IMR-90 (cell line): ENCODE measurements at regions not wholly inside any gene's neighbourhood (a gene's known extent, or its start where the extent isn't known, plus 50 kb on each side); places are given as distances from the start of the nearest gene placed in this dataset.

Source experiments
- ATAC-seq: fragments of 200-7000 bp; cut with Tn5 transposase; 2 replicates; pipeline ENCODE4 v1.9.1; 2020; ENCODE audit warnings: low read depth, mild to moderate bottlenecking, moderate library complexity
- BruUV-seq: library from RNA; stranded (reverse); fragments of 400-500 nt; replicated peaks from 2 replicates; lab custom pipeline; 2021; lab: Mats Ljungman, UMichigan
- CTCF ChIA-PET: fragments of 300-600 bp; formaldehyde crosslinking; extraction: SDS; loops from one replicate; lab custom pipeline; 2021; ENCODE audit warnings: antibody characterized with exemption; lab: Yijun Ruan, JAX
- POLR2A ChIA-PET: fragments of 300-600 bp; sonication (Branson Sonifier 250); formaldehyde crosslinking; loops from one replicate; lab custom pipeline; 2022; ENCODE audit warnings: antibody characterized with exemption; ENCODE audit not compliant: unreplicated experiment; lab: Charles Lee
- DNase-seq: peaks from one replicate; pipeline ENCODE4 v3.0.0; 2013
- H2AFZ ChIP-seq: replicated peaks from 2 replicates; pipeline ENCODE3; 2013; ENCODE audit warnings: low read length, mild to moderate bottlenecking; ENCODE audit not compliant: poor library complexity
- H2AK5ac ChIP-seq: 2 replicates; pipeline ENCODE4 v1.6.1; 2013; ENCODE audit warnings: low read depth, low read length, inconsistent platforms
- H2AK9ac ChIP-seq: replicated peaks from 2 replicates; pipeline ENCODE3; 2013; ENCODE audit warnings: mild to moderate bottlenecking, low read depth, low read length, moderate library complexity; ENCODE audit not compliant: poor library complexity
- H2BK120ac ChIP-seq: 2 replicates; pipeline ENCODE4 v1.6.1; 2013; ENCODE audit warnings: low read depth, low read length, inconsistent platforms
- H2BK15ac ChIP-seq: 3 replicates; pipeline ENCODE4 v1.6.1; 2013; ENCODE audit warnings: low read depth, low read length, inconsistent platforms
- H2BK20ac ChIP-seq: 2 replicates; pipeline ENCODE4 v1.6.1; 2013; ENCODE audit warnings: low read depth, mild to moderate bottlenecking, inconsistent platforms, low read length, moderate library complexity
- H2BK5ac ChIP-seq: 2 replicates; pipeline ENCODE4 v1.6.1; 2013; ENCODE audit warnings: mild to moderate bottlenecking, low read depth, low read length, inconsistent platforms; ENCODE audit not compliant: poor library complexity, severe bottlenecking
- H3K14ac ChIP-seq: replicated peaks from 2 replicates; pipeline ENCODE4 v1.6.1; 2013; ENCODE audit warnings: low read depth, low read length, inconsistent platforms
- H3K18ac ChIP-seq: 2 replicates; pipeline ENCODE4 v1.6.1; 2013; ENCODE audit warnings: low read depth, low read length, control low read depth
- H3K23ac ChIP-seq: 2 replicates; pipeline ENCODE4 v1.6.1; 2013; ENCODE audit warnings: low read depth, low read length, inconsistent platforms
- H3K27ac ChIP-seq: 2 replicates; pipeline ENCODE4 v1.5.1; 2013; ENCODE audit warnings: mild to moderate bottlenecking, control low read depth, low read length; ENCODE audit not compliant: insufficient read depth
- H3K27me3 ChIP-seq: 2 replicates; pipeline ENCODE4 v1.6.1; 2013; ENCODE audit warnings: low read length; ENCODE audit not compliant: control insufficient read depth, insufficient read depth
- H3K36me3 ChIP-seq: 2 replicates; pipeline ENCODE4 v1.6.1; 2013; ENCODE audit warnings: low read length, mixed read lengths; ENCODE audit not compliant: control insufficient read depth, insufficient read depth
- H3K4ac ChIP-seq: 2 replicates; pipeline ENCODE4 v1.6.1; 2013; ENCODE audit warnings: low read depth, low read length, inconsistent platforms
- H3K4me1 ChIP-seq: 2 replicates; pipeline ENCODE4 v1.6.1; 2013; ENCODE audit warnings: low read length, mixed read lengths; ENCODE audit not compliant: control insufficient read depth, insufficient read depth
- H3K4me2 ChIP-seq: 2 replicates; pipeline ENCODE4 v1.6.1; 2013; ENCODE audit warnings: low read depth, mild to moderate bottlenecking, control low read depth, low read length, moderate library complexity
- H3K4me3 ChIP-seq: 2 replicates; pipeline ENCODE4 v1.5.1; 2013; ENCODE audit warnings: low read depth, mild to moderate bottlenecking, control low read depth, low read length, moderate library complexity; ENCODE audit not compliant: insufficient read depth
- H3K56ac ChIP-seq: 2 replicates; pipeline ENCODE4 v1.6.1; 2013; ENCODE audit warnings: low read length, inconsistent platforms; ENCODE audit not compliant: insufficient read depth; ENCODE audit errors: extremely low read depth
- H3K79me1 ChIP-seq, 2 experiments: 2 replicates each; pipeline ENCODE4 v1.6.1; 2013; ENCODE audit warnings: low read length in 2 of 2, inconsistent platforms in 1 of 2, low read depth in 1 of 2
- H3K9ac ChIP-seq: 2 replicates; pipeline ENCODE4 v1.6.1; 2013; ENCODE audit warnings: low read depth, low read length, control low read depth
- H3K9me1 ChIP-seq: 2 replicates; pipeline ENCODE4 v1.6.1; 2013; ENCODE audit warnings: low read length, inconsistent platforms; ENCODE audit not compliant: insufficient read depth
- H3K9me3 ChIP-seq: 2 replicates; pipeline ENCODE4 v1.6.1; 2013; ENCODE audit warnings: low read length; ENCODE audit not compliant: control insufficient read depth, insufficient read depth
- H4K20me1 ChIP-seq: 2 replicates; pipeline ENCODE4 v1.6.1; 2013; ENCODE audit warnings: low read length, inconsistent platforms; ENCODE audit not compliant: insufficient read depth
- H4K5ac ChIP-seq: 2 replicates; pipeline ENCODE4 v1.6.1; 2013; ENCODE audit warnings: mild to moderate bottlenecking, low read depth, low read length, control low read depth
- H4K8ac ChIP-seq, 2 experiments: 2 replicates each; pipeline ENCODE4 v1.6.1; 2013; ENCODE audit warnings: low read depth in 2 of 2, low read length in 2 of 2, control low read depth in 1 of 2, inconsistent platforms in 1 of 2
- H4K91ac ChIP-seq: 2 replicates; pipeline ENCODE4 v1.6.1; 2013; ENCODE audit warnings: low read depth, low read length, inconsistent platforms; ENCODE audit not compliant: insufficient read depth
- MAFK ChIP-seq: IDR thresholded peaks from 2 replicates; pipeline ENCODE4 v1.6.1; 2012; ENCODE audit warnings: low read depth, low read length, improper control_type of control experiment
- whole genome bisulfite sequencing, 2 experiments: methylation state at CpG; one replicate each; pipeline versions ENCODE4 v1.1.5 to v1.1.7; 2013; ENCODE audit warnings: missing lambda C conversion rate in 2 of 2; ENCODE audit not compliant: insufficient read length in 1 of 2; ENCODE audit errors: extremely low coverage in 2 of 2; 5-methylcytosine and 5-hydroxymethylcytosine counted together
- dilution Hi-C: fragments of 300-500 bp; cut with HindIII; formaldehyde crosslinking; loops from one replicate; pipeline ENCODE4 v1.14.3; 2018; ENCODE audit warnings: low sequenced_read_pairs; ENCODE audit not compliant: unreplicated experiment
- in situ Hi-C: fragments of 300-500 bp; cut with MboI; formaldehyde crosslinking; loops from 3 replicates; pipeline ENCODE4 v1.14.3; 2019; ENCODE audit warnings: low sequenced_read_pairs, inconsistent platforms, mixed read lengths
- intact Hi-C: fragments of 100-400 bp; cut with micrococcal nuclease; formaldehyde crosslinking; loops from 2 replicates; pipeline ENCODE4 v1.10.0; 2022

DNA sequence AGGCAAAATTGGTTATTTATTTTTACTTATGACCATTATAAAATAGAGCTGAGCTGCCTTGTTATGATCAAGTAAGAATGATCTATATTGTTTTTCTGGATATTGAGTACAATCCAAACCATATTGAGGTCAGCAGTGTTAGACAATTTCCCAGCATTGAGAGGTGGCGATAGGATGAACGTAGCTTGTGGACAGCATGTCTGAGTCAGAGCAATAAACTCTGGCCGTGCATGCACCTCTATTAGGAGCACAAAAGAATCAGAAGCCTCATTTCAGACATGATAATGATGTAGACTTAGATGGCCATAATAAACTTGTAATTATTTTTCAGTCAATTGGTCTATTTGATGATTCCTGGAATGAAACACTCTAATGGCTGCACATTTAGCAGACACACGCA lies 491.6 kb downstream of the RIT2 start:
- peaks cover 7% of the 10 kb centered on the region for H3K9me3 ChIP-seq
- H3K4me3 ChIP-seq = no peak overlapping the region
- no peak for TF ChIP-seq MAFK
- no peaks in the 10 kb centered on the region for H3K4me1 ChIP-seq
- no peak overlapping the region for H4K5ac ChIP-seq
- BruUV-seq = no TSS peak
- H3K27me3 ChIP-seq = no peaks in the 10 kb centered on the region
- intact Hi-C loops (no loop called here), in situ Hi-C loops (no loop called here), dilution Hi-C loops (no loop called here)
- H2AFZ ChIP-seq = no peak overlapping the region
- H3K9me1 ChIP-seq = no peaks in the 10 kb centered on the region
- no peak overlapping the region for H3K56ac ChIP-seq
- H3K23ac ChIP-seq = no peak overlapping the region
- H3K4ac ChIP-seq = no peak overlapping the region
- no peaks in the 10 kb centered on the region for H4K20me1 ChIP-seq
- H3K36me3 ChIP-seq = no peaks in the 10 kb centered on the region
- ChIA-PET POLR2A (no interaction called here), CTCF (no interaction called here)
- H3K9ac ChIP-seq = no peak overlapping the region
- no peak overlapping the region for H2BK15ac ChIP-seq
- ATAC-seq (no peak), DNase-seq (no peak)
- no peak overlapping the region for H3K4me2 ChIP-seq
- H2BK120ac ChIP-seq = no peak overlapping the region
- WGBS, 2 experiments = no CpG with 5 or more reads among the region's 4 CpGs
- H3K27ac ChIP-seq = no peak overlapping the region
- no peak overlapping the region for H3K14ac ChIP-seq
- no peaks in the 10 kb centered on the region for H3K79me1 ChIP-seq
- H2AK5ac ChIP-seq = no peak overlapping the region
- H4K91ac ChIP-seq = no peak overlapping the region
- H4K8ac ChIP-seq = no peak overlapping the region
- H2BK20ac ChIP-seq = no peak overlapping the region
- H2BK5ac ChIP-seq = no peak overlapping the region
- no peak overlapping the region for H3K18ac ChIP-seq
- no peak overlapping the region for H2AK9ac ChIP-seq
